SU-DHL-6 (cell line): ENCODE measurements at regions not wholly inside any gene's neighbourhood (a gene's known extent, or its start where the extent isn't known, plus 50 kb on each side); places are given as distances from the start of the nearest gene placed in this dataset.

Experiments
- EZH2phosphoT487 ChIP-seq: fragments of 200-600 bp; sonication (generic), shearing (Covaris generic); conservative IDR thresholded peaks from 2 replicates; pipeline ENCODE4 v1.6.1; 2018; ENCODE audit warnings: mild to moderate bottlenecking, antibody characterized with exemption, low read length, moderate library complexity, mixed read lengths
- TF ChIP-seq, protein P1 (sequence below): fragments of 200-600 bp; sonication (generic); IDR thresholded peaks from one replicate; pipeline ENCODE4 v1.5.1; 2017; ENCODE audit warnings: antibody characterized with exemption, mild to moderate bottlenecking, low read length, moderate library complexity; ENCODE audit not compliant: insufficient read depth, poor library complexity, severe bottlenecking

DNA sequence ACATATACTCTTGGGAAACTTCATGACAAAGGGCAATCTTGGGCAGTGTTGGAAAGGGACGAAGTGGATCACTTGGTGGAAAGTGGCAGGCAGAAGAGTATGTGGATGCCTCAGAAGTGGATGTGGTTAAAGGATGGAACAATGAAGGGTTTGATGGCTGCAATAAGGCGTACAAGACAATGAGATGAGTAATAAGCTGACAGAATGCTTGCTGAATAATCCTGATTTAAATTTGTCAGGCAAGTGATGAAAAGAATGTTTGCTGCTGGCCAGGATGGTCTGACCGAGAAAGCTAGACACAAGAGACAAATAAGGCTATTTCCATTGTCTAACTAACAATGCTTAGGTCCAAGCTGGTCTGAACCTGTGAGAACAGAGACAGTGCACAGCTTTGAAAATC is 61.6 kb upstream of the CEP85L start:
- TF ChIP-seq, protein P1, sequence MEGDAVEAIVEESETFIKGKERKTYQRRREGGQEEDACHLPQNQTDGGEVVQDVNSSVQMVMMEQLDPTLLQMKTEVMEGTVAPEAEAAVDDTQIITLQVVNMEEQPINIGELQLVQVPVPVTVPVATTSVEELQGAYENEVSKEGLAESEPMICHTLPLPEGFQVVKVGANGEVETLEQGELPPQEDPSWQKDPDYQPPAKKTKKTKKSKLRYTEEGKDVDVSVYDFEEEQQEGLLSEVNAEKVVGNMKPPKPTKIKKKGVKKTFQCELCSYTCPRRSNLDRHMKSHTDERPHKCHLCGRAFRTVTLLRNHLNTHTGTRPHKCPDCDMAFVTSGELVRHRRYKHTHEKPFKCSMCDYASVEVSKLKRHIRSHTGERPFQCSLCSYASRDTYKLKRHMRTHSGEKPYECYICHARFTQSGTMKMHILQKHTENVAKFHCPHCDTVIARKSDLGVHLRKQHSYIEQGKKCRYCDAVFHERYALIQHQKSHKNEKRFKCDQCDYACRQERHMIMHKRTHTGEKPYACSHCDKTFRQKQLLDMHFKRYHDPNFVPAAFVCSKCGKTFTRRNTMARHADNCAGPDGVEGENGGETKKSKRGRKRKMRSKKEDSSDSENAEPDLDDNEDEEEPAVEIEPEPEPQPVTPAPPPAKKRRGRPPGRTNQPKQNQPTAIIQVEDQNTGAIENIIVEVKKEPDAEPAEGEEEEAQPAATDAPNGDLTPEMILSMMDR, result no peak
- no peak for TF ChIP-seq EZH2phosphoT487
